GM04504 (cell line): ENCODE measurements at regions not wholly inside any gene's neighbourhood (a gene's known extent, or its start where the extent isn't known, plus 50 kb on each side); places are given as distances from the start of the nearest gene placed in this dataset.
"Not testable (repeated sequence)": the region's sequence is repeated elsewhere in the genome, so short reads cannot be mapped to it uniquely, and the experiment has no call there.

Experiments
- DNase-seq: peaks from one replicate; pipeline ENCODE4 v3.0.0-alpha.2; 2012; ENCODE audit warnings: low read depth

GRCh38 chr2:87410371-87410770, 337.5 kb upstream of the PLGLB2 start:
- not testable (repeated sequence) for DNase-seq

GRCh38 chr2:87412036-87412820, 335.7 kb upstream of the PLGLB2 start:
- DNase-seq, result not testable (repeated sequence)

- DNase-seq, result not testable (repeated sequence)
Measured at GRCh38 chr2:87414331-87414730, 333.6 kb upstream of the PLGLB2 start.

GRCh38 chr2:87414795-87415570, 332.9 kb upstream of the PLGLB2 start:
- DNase-seq, result not testable (repeated sequence)

GRCh38 chr2:87415586-87416265, 332.2 kb upstream of the PLGLB2 start:
- DNase-seq, result not testable (repeated sequence)

- not testable (repeated sequence) for DNase-seq
Measured at GRCh38 chr2:87416266-87416592, 331.7 kb upstream of the PLGLB2 start.

- not testable (repeated sequence) for DNase-seq
Measured at GRCh38 chr2:87417147-87417546, 330.7 kb upstream of the PLGLB2 start.

GRCh38 chr2:87417742-87418567, 329.9 kb upstream of the PLGLB2 start:
- not testable (repeated sequence) for DNase-seq

- DNase-seq, result not testable (repeated sequence)
Measured at GRCh38 chr2:87418823-87419822, 328.8 kb upstream of the PLGLB2 start.

GRCh38 chr2:87419980-87420379, 327.9 kb upstream of the PLGLB2 start:
- DNase-seq, result not testable (repeated sequence)

GRCh38 chr2:87420954-87421353, 326.9 kb upstream of the PLGLB2 start:
- DNase-seq, result not testable (repeated sequence)

- not testable (repeated sequence) for DNase-seq
Measured at GRCh38 chr2:87423796-87424762, 323.8 kb upstream of the PLGLB2 start.

GRCh38 chr2:87424763-87425154, 323.1 kb upstream of the PLGLB2 start:
- not testable (repeated sequence) for DNase-seq

GRCh38 chr2:87425191-87425590, 322.7 kb upstream of the PLGLB2 start:
- not testable (repeated sequence) for DNase-seq

GRCh38 chr2:87425717-87426116, 322.2 kb upstream of the PLGLB2 start:
- DNase-seq, result not testable (repeated sequence)

- not testable (repeated sequence) for DNase-seq
Measured at GRCh38 chr2:87428452-87429130, 319.3 kb upstream of the PLGLB2 start.

GRCh38 chr2:87429206-87429930, 318.5 kb upstream of the PLGLB2 start:
- not testable (repeated sequence) for DNase-seq

- DNase-seq, result not testable (repeated sequence)
Measured at GRCh38 chr2:87429931-87430275, 318.0 kb upstream of the PLGLB2 start.
